Neuron (in vitro differentiated cells): ENCODE measurements at regions not wholly inside any gene's neighbourhood (a gene's known extent, or its start where the extent isn't known, plus 50 kb on each side); places are given as distances from the start of the nearest gene placed in this dataset.
"Not testable (repeated sequence)": the region's sequence is repeated elsewhere in the genome, so short reads cannot be mapped to it uniquely, and the experiment has no call there.

Experiments
- H2AFZ ChIP-seq: one replicate; pipeline ENCODE4 v1.6.1; 2013; ENCODE audit warnings: low read depth, mild to moderate bottlenecking, inconsistent platforms, low read length, moderate library complexity
- H3K27me3 ChIP-seq: one replicate; pipeline ENCODE4 v1.6.1; 2013; ENCODE audit warnings: low read length; ENCODE audit not compliant: insufficient read depth
- H3K36me3 ChIP-seq: one replicate; pipeline ENCODE4 v1.6.1; 2013; ENCODE audit warnings: low read length; ENCODE audit not compliant: insufficient read depth
- H3K4me1 ChIP-seq: one replicate; pipeline ENCODE4 v1.6.1; 2013; ENCODE audit warnings: low read length; ENCODE audit not compliant: insufficient read depth
- H3K4me3 ChIP-seq: 2 replicates; pipeline ENCODE4 v1.5.1; 2013; ENCODE audit warnings: mild to moderate bottlenecking, low read length, moderate library complexity
- H3K9me3 ChIP-seq: one replicate; pipeline ENCODE4 v1.6.1; 2013; ENCODE audit warnings: low read length

DNA sequence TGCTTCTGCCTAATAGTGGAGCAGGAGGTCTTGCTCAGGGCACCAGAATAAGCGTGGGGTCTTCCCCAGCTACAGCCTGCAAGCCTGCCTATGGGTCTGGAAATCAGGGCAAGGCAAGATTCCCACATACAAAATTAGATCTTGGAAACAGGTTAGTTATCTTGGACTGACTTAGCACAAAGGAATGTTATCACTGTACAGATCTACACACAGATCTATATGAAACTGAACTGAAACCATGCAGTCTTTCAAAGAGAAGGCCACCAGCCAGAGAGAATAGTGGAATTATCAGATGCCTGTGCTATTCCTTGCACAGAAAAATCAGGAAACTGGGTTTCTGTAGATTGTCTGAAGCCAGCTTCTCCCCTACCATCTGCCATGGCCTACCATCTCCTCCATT is 585.7 kb downstream of the ACTL7B start:
- H3K36me3 ChIP-seq, result no peaks in the 10 kb centered on the region
- no peak overlapping the region for H2AFZ ChIP-seq
- no peaks in the 10 kb centered on the region for H3K4me1 ChIP-seq
- H3K9me3 ChIP-seq, result no peaks in the 10 kb centered on the region
- H3K27me3 ChIP-seq, result no peaks in the 10 kb centered on the region
- H3K4me3 ChIP-seq, result no peak overlapping the region

GRCh38 chr9:108269371-108269770 is 586.4 kb downstream of the ACTL7B start:
- no peak overlapping the region for H2AFZ ChIP-seq
- H3K27me3 ChIP-seq, result no peaks in the 10 kb centered on the region
- no peak overlapping the region for H3K4me3 ChIP-seq
- no peaks in the 10 kb centered on the region for H3K9me3 ChIP-seq
- H3K36me3 ChIP-seq, result no peaks in the 10 kb centered on the region
- no peaks in the 10 kb centered on the region for H3K4me1 ChIP-seq

- Histone ChIP-seq H3K4me3 (no peak overlapping the region), H3K36me3 (no peaks in the 10 kb centered on the region), H3K4me1 (no peaks in the 10 kb centered on the region), H2AFZ (no peak overlapping the region), H3K9me3 (no peaks in the 10 kb centered on the region), H3K27me3 (no peaks in the 10 kb centered on the region)
These were observed 590.7 kb downstream of the ACTL7B start for GRCh38 chr9:108265065-108265464.

DNA sequence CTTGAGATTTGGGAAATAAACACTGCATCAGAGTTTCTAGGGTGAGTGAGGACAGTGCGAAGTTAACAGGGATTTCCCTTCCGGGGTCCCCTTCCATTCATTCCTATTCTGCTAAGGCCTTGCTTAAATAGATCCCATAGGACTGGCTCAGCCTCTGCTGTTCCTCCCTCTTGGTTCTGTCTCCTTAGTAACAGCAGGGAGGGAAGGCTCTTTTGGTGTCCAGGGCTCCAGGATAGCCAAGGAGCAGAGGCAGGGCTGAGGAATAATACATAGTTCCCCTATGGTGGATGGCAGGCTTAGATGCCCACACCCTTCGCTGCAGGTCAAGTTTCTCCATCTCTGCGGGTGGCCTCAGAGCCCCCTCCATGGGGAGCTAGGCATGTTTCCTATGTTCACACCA is 591.7 kb downstream of the ACTL7B start:
- Histone ChIP-seq H3K36me3 (no peaks in the 10 kb centered on the region), H3K4me3 (no peak overlapping the region), H2AFZ (no peak overlapping the region), H3K4me1 (no peaks in the 10 kb centered on the region), H3K9me3 (no peaks in the 10 kb centered on the region), H3K27me3 (no peaks in the 10 kb centered on the region)

GRCh38 chr9:108262836-108263235 is 593.0 kb downstream of the ACTL7B start:
- Histone ChIP-seq H3K4me1 (no peaks in the 10 kb centered on the region), H3K27me3 (no peaks in the 10 kb centered on the region), H3K36me3 (no peaks in the 10 kb centered on the region), H2AFZ (no peak overlapping the region), H3K4me3 (no peak overlapping the region), H3K9me3 (no peaks in the 10 kb centered on the region)

DNA sequence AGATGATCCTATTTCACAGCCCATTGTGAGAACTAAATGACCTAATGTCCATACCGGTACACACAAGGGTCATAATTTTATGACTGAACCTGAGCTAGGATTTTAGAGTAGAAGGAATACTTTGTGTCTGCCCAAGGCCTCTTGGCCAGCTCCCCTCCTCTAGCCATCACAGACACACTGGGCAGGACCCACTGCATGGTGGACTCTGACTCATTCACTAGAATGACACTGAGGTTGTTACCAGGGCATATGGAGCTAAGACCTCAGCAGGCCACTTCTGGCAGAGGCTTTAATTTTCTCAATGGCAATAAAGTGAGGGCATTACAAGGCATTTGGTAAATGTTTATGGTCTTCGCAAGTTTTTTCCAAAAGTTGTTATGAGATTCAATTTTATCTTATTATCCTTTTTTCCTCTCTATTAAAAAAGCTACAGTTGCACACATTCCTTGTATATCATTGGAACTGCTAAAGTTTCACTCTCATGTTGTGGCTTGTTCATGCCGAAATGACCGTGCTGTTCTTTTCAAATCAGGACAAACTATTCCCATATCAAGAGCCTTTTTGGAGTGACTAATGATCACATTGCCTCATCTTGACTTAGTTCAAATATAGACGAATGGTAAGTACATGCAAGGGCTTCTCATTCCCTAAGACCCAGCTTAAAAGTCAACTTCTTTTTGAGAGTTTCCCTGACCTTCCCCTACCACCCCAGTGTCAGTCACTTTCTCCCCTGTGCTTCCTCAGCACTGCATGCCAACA is 595.7 kb downstream of the ACTL7B start:
- no peaks in the 10 kb centered on the region for H3K27me3 ChIP-seq
- H3K4me3 ChIP-seq, result no peak overlapping the region
- no peaks in the 10 kb centered on the region for H3K9me3 ChIP-seq
- H3K36me3 ChIP-seq, result no peaks in the 10 kb centered on the region
- H2AFZ ChIP-seq, result no peak overlapping the region
- H3K4me1 ChIP-seq, result no peaks in the 10 kb centered on the region

DNA sequence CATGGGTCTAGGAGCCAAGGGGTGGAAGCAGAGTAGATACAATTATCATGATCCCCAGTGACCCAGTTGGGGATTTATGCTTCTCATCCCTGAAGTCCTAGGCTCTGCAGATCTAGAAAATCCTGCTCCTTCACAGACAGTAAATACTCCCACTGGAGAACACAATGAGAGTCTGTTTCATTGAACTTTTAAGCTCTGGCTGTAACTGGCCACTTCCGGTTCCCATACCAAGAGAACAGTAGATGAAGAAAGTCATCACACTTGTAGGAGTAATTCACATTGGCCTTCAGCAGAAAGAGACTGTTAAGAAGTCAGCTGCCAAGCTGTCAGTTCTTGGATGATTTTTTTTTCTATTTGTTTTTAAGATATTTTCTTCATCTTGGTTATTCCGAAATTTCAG is 597.1 kb downstream of the ACTL7B start:
- H3K27me3 ChIP-seq, result no peaks in the 10 kb centered on the region
- no peaks in the 10 kb centered on the region for H3K4me1 ChIP-seq
- H3K9me3 ChIP-seq, result no peaks in the 10 kb centered on the region
- H3K4me3 ChIP-seq, result no peak overlapping the region
- no peaks in the 10 kb centered on the region for H3K36me3 ChIP-seq
- H2AFZ ChIP-seq, result no peak overlapping the region

- Histone ChIP-seq H3K36me3 (no peaks in the 10 kb centered on the region), H3K27me3 (no peaks in the 10 kb centered on the region), H3K4me1 (no peaks in the 10 kb centered on the region), H3K9me3 (no peaks in the 10 kb centered on the region), H3K4me3 (no peak overlapping the region), H2AFZ (no peak overlapping the region)
These were observed 598.4 kb downstream of the ACTL7B start for GRCh38 chr9:108257382-108257781.

- no peak overlapping the region for H3K4me3 ChIP-seq
- no peak overlapping the region for H2AFZ ChIP-seq
- no peaks in the 10 kb centered on the region for H3K4me1 ChIP-seq
- no peaks in the 10 kb centered on the region for H3K27me3 ChIP-seq
- H3K36me3 ChIP-seq, result no peaks in the 10 kb centered on the region
- H3K9me3 ChIP-seq, result no peaks in the 10 kb centered on the region
These were observed 601.5 kb downstream of the ACTL7B start for GRCh38 chr9:108254236-108254635.

GRCh38 chr9:108247391-108247790 is 608.4 kb downstream of the ACTL7B start:
- not testable (repeated sequence) for H3K4me1 ChIP-seq, H2AFZ ChIP-seq, H3K27me3 ChIP-seq, H3K9me3 ChIP-seq, H3K36me3 ChIP-seq, H3K4me3 ChIP-seq

DNA sequence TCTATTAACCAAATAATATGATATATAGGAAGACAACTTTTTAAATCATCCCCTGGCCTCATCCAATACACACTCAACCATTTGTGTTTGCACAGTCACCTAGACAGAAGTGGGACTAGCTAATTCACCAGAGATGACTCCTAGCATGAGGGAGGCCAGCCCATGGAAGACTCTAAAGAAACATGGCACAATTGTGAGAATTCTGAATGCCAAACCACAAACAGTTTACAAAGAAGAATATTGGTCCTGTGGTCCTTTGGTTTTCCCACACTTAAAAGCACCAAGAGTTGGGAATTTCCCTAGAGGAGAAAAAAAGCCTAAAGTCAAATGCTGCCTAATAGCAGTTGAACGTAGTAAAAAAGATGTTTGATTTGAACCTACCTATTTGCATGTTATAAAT is 609.9 kb downstream of the ACTL7B start:
- Histone ChIP-seq H2AFZ (no peak overlapping the region), H3K4me1 (no peaks in the 10 kb centered on the region), H3K9me3 (no peaks in the 10 kb centered on the region), H3K27me3 (no peaks in the 10 kb centered on the region), H3K4me3 (no peak overlapping the region), H3K36me3 (no peaks in the 10 kb centered on the region)

GRCh38 chr9:108245331-108245730 is 610.5 kb downstream of the ACTL7B start:
- Histone ChIP-seq H3K27me3 (no peaks in the 10 kb centered on the region), H3K4me3 (no peak overlapping the region), H3K4me1 (no peaks in the 10 kb centered on the region), H3K36me3 (no peaks in the 10 kb centered on the region), H2AFZ (no peak overlapping the region), H3K9me3 (no peaks in the 10 kb centered on the region)

DNA sequence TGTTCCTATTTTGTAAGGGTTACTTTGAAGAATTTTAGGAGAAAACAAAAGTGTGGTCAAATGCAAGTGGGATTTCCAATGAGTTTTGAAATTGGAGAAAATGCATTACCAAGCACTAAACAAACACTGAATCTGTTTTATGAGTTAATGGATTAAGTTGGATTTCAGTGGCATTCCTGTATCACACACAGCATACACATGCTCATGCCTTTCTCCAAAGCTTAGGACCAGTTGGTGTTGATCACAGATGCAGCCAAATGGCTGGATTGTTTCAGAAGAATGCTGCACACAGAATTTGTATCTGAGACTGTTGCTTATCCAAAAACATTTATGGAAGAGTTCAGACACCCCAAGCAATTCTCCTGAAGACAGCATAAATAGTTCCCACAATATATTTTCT is 611.1 kb downstream of the ACTL7B start:
- H3K9me3 ChIP-seq, result no peaks in the 10 kb centered on the region
- no peaks in the 10 kb centered on the region for H3K36me3 ChIP-seq
- no peak overlapping the region for H2AFZ ChIP-seq
- no peak overlapping the region for H3K4me3 ChIP-seq
- no peaks in the 10 kb centered on the region for H3K4me1 ChIP-seq
- no peaks in the 10 kb centered on the region for H3K27me3 ChIP-seq

GRCh38 chr9:108241384-108242073 is 614.3 kb downstream of the ACTL7B start:
- H3K9me3 ChIP-seq, result no peaks in the 10 kb centered on the region

More at GRCh38 chr9:108241384-108242073, 614.3 kb downstream of the ACTL7B start:
- Histone ChIP-seq H3K27me3 (no peaks in the 10 kb centered on the region), H3K4me3 (peak overlapping the region; percentile 29), H2AFZ (no peak overlapping the region), H3K4me1 (no peaks in the 10 kb centered on the region), H3K36me3 (no peaks in the 10 kb centered on the region)
